Neural cell (in vitro differentiated cells): ENCODE measurements at regions not wholly inside any gene's neighbourhood (a gene's known extent, or its start where the extent isn't known, plus 50 kb on each side); places are given as distances from the start of the nearest gene placed in this dataset.

ENCODE experiments used
- H2AFZ ChIP-seq: fragments of 200-600, 300-800 bp; sonication (generic), shearing (Covaris generic); 2 replicates; pipeline ENCODE4 v1.6.0; 2014; ENCODE audit warnings: low read depth, mild to moderate bottlenecking, antibody characterized with exemption, low read length, moderate library complexity
- H3F3A ChIP-seq: fragments of 200-600 bp; shearing (Covaris generic); 2 replicates; pipeline ENCODE4 v1.6.1; 2016; ENCODE audit warnings: mild to moderate bottlenecking, moderate library complexity, mixed read lengths, antibody characterized with exemption, low read length; ENCODE audit not compliant: insufficient read depth, poor library complexity, severe bottlenecking
- H3K27ac ChIP-seq: fragments of 200-600, 300-800 bp; sonication (generic), shearing (Covaris generic); 2 replicates; pipeline ENCODE4 v1.5.1; 2014; ENCODE audit warnings: mild to moderate bottlenecking, low read length, moderate library complexity
- H3K27me3 ChIP-seq: fragments of 300-800, 200-600 bp; sonication (generic), shearing (Covaris generic); 2 replicates; pipeline ENCODE4 v1.6.0; 2014; ENCODE audit warnings: mild to moderate bottlenecking, low read depth, low read length, moderate library complexity; ENCODE audit not compliant: insufficient read depth
- H3K36me3 ChIP-seq: fragments of 300-800, 200-600 bp; sonication (generic), shearing (Covaris generic); 2 replicates; pipeline ENCODE4 v1.5.1; 2014; ENCODE audit warnings: mild to moderate bottlenecking, antibody characterized with exemption, low read length, moderate library complexity; ENCODE audit not compliant: insufficient read depth
- H3K4me2 ChIP-seq: fragments of 300-800, 200-600 bp; sonication (generic), shearing (Covaris generic); 2 replicates; pipeline ENCODE4 v1.6.0; 2014; ENCODE audit warnings: mild to moderate bottlenecking, low read length
- H3K4me3 ChIP-seq: fragments of 300-800, 200-600 bp; sonication (generic), shearing (Covaris generic); 2 replicates; pipeline ENCODE4 v1.5.1; 2014; ENCODE audit warnings: mild to moderate bottlenecking, low read length, moderate library complexity
- H3K79me2 ChIP-seq: fragments of 200-600 bp; shearing (Covaris generic); replicated peaks from 2 replicates; pipeline ENCODE4 v1.6.0; 2014; ENCODE audit warnings: mild to moderate bottlenecking, low read length, moderate library complexity; ENCODE audit not compliant: insufficient read depth
- H3K9ac ChIP-seq: fragments of 300-800, 200-600 bp; sonication (generic), shearing (Covaris generic); 2 replicates; pipeline ENCODE4 v1.6.1; 2016; ENCODE audit warnings: mild to moderate bottlenecking, low read length, mixed read lengths
- H3K9me2 ChIP-seq: fragments of 200-600 bp; shearing (Covaris generic); 2 replicates; pipeline ENCODE4 v1.6.1; 2016; ENCODE audit warnings: mild to moderate bottlenecking, low read length, mixed read lengths; ENCODE audit not compliant: insufficient read depth
- H3K9me3 ChIP-seq: fragments of 200-600, 300-800 bp; sonication (generic), shearing (Covaris generic); 2 replicates; pipeline ENCODE4 v1.6.1; 2016; ENCODE audit warnings: mild to moderate bottlenecking, mixed run types, low read length, moderate library complexity, mixed read lengths
- H4K20me1 ChIP-seq: fragments of 200-600 bp; shearing (Covaris generic); 2 replicates; pipeline ENCODE4 v1.6.1; 2016; ENCODE audit warnings: mild to moderate bottlenecking, mixed run types; ENCODE audit not compliant: insufficient read depth
- EP300 ChIP-seq: fragments of 450-650 bp; conservative IDR thresholded peaks from 2 replicates; pipeline ENCODE4 v1.6.1; 2014; ENCODE audit warnings: antibody characterized with exemption, mild to moderate bottlenecking, moderate library complexity; ENCODE audit not compliant: poor library complexity, severe bottlenecking
- EZH2 ChIP-seq: fragments of 200-600, 300-800 bp; shearing (Covaris generic), sonication (generic); IDR thresholded peaks from 2 replicates; pipeline ENCODE4 v1.6.1; 2014; ENCODE audit warnings: antibody characterized with exemption, low read length, borderline replicate concordance, mild to moderate bottlenecking; ENCODE audit not compliant: insufficient read depth, poor library complexity, severe bottlenecking
- MXI1 ChIP-seq: fragments of 450-650 bp; conservative IDR thresholded peaks from 2 replicates; pipeline ENCODE4 v1.6.1; 2014; ENCODE audit warnings: antibody characterized with exemption, mild to moderate bottlenecking; ENCODE audit not compliant: poor library complexity, severe bottlenecking
- POLR2AphosphoS5 ChIP-seq: IDR thresholded peaks from 2 replicates; pipeline ENCODE4 v1.6.1; 2012
- RAD21 ChIP-seq: fragments of 450-650 bp; conservative IDR thresholded peaks from 2 replicates; pipeline ENCODE4 v1.6.1; 2014; ENCODE audit warnings: antibody characterized with exemption, mild to moderate bottlenecking, moderate library complexity
- SMC3 ChIP-seq: fragments of 450-650 bp; conservative IDR thresholded peaks from 2 replicates; pipeline ENCODE4 v1.6.1; 2014; ENCODE audit warnings: antibody characterized with exemption, mild to moderate bottlenecking, moderate library complexity; ENCODE audit not compliant: poor library complexity
- TAF1 ChIP-seq: IDR thresholded peaks from 2 replicates; pipeline ENCODE4 v1.6.1; 2012; ENCODE audit warnings: low read depth
- TF ChIP-seq, protein P1 (sequence below): fragments of 450-650 bp; IDR thresholded peaks from 2 replicates; pipeline ENCODE4 v1.5.1; 2014; ENCODE audit warnings: antibody characterized with exemption, mild to moderate bottlenecking, moderate library complexity; ENCODE audit not compliant: poor library complexity, severe bottlenecking
- TF ChIP-seq, protein P2 (sequence below): IDR thresholded peaks from 2 replicates; pipeline ENCODE4 v1.6.1; 2012; ENCODE audit warnings: borderline replicate concordance

DNA sequence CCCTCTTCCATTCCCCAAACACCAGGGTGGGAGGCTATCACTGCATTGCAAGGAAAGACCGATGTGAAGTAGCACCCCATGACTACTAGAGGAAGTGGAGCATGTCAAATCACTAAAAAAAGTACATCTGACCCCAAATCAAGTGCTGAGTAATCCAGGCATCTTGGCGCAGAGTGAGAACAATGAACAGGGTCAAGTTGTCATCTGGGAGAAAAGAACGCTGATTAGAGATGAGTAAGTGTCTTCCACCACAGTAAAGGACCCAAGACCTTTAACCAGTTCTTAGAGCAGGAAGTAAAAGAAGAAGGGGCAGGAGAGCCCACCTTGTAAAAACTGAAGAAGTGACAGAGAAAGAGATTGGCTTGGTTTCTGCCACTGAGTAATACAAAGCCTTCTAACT, 75.0 kb upstream of the RAD23B start:
- Histone ChIP-seq H3K4me3 (no peak overlapping the region), H3K9me2 (no peaks in the 10 kb centered on the region), H3K27me3 (no peaks in the 10 kb centered on the region), H3K4me2 (no peak overlapping the region), H4K20me1 (no peaks in the 10 kb centered on the region), H2AFZ (no peak overlapping the region), H3K9ac (no peak overlapping the region), H3F3A (no peaks in the 10 kb centered on the region), H3K36me3 (no peaks in the 10 kb centered on the region), H3K9me3 (no peaks in the 10 kb centered on the region), H3K27ac (no peak overlapping the region), H3K79me2 (no peaks in the 10 kb centered on the region)
- TF ChIP-seq TAF1 (no peak), MXI1 (no peak), SMC3 (no peak), RAD21 (no peak), EP300 (no peak), EZH2 (no peak), POLR2AphosphoS5 (no peak)
- TF ChIP-seq, protein P1, sequence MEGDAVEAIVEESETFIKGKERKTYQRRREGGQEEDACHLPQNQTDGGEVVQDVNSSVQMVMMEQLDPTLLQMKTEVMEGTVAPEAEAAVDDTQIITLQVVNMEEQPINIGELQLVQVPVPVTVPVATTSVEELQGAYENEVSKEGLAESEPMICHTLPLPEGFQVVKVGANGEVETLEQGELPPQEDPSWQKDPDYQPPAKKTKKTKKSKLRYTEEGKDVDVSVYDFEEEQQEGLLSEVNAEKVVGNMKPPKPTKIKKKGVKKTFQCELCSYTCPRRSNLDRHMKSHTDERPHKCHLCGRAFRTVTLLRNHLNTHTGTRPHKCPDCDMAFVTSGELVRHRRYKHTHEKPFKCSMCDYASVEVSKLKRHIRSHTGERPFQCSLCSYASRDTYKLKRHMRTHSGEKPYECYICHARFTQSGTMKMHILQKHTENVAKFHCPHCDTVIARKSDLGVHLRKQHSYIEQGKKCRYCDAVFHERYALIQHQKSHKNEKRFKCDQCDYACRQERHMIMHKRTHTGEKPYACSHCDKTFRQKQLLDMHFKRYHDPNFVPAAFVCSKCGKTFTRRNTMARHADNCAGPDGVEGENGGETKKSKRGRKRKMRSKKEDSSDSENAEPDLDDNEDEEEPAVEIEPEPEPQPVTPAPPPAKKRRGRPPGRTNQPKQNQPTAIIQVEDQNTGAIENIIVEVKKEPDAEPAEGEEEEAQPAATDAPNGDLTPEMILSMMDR: no peak
- TF ChIP-seq, protein P2, sequence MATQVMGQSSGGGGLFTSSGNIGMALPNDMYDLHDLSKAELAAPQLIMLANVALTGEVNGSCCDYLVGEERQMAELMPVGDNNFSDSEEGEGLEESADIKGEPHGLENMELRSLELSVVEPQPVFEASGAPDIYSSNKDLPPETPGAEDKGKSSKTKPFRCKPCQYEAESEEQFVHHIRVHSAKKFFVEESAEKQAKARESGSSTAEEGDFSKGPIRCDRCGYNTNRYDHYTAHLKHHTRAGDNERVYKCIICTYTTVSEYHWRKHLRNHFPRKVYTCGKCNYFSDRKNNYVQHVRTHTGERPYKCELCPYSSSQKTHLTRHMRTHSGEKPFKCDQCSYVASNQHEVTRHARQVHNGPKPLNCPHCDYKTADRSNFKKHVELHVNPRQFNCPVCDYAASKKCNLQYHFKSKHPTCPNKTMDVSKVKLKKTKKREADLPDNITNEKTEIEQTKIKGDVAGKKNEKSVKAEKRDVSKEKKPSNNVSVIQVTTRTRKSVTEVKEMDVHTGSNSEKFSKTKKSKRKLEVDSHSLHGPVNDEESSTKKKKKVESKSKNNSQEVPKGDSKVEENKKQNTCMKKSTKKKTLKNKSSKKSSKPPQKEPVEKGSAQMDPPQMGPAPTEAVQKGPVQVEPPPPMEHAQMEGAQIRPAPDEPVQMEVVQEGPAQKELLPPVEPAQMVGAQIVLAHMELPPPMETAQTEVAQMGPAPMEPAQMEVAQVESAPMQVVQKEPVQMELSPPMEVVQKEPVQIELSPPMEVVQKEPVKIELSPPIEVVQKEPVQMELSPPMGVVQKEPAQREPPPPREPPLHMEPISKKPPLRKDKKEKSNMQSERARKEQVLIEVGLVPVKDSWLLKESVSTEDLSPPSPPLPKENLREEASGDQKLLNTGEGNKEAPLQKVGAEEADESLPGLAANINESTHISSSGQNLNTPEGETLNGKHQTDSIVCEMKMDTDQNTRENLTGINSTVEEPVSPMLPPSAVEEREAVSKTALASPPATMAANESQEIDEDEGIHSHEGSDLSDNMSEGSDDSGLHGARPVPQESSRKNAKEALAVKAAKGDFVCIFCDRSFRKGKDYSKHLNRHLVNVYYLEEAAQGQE: no peak

DNA sequence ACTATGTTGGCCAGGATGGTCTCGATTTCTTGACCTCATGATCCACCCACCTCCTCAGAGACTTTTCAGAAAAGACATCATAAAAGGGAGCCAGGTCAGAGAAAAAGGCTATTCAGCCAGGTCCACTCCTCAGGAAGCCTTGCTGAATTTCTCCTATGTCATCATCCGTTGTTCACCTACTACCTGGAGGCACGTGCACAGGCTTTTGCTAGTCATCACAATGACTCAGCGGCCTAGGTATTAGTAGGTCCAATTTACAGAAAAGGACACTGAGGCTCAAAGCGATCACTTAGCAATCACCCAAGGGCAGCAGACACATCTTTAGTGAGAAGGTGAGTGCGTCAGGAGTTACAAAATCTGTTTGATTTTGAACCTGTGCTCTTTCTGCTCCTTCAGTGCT, 72.3 kb upstream of the RAD23B start:
- Histone ChIP-seq H3F3A (no peaks in the 10 kb centered on the region), H3K9me2 (no peaks in the 10 kb centered on the region), H3K27me3 (no peaks in the 10 kb centered on the region), H3K79me2 (no peaks in the 10 kb centered on the region), H3K36me3 (no peaks in the 10 kb centered on the region), H3K4me2 (no peak overlapping the region), H4K20me1 (no peaks in the 10 kb centered on the region), H2AFZ (no peak overlapping the region), H3K4me3 (no peak overlapping the region), H3K9me3 (no peaks in the 10 kb centered on the region), H3K27ac (no peak overlapping the region), H3K9ac (no peak overlapping the region)
- TF ChIP-seq EP300 (no peak), RAD21 (no peak), POLR2AphosphoS5 (no peak), TAF1 (no peak), MXI1 (no peak), SMC3 (no peak), EZH2 (no peak)
- TF ChIP-seq, protein P2: no peak
- TF ChIP-seq, protein P1: no peak
